Esophagus muscularis mucosa (tissue), 4 donors: ENCODE measurements at regions not wholly inside any gene's neighbourhood (a gene's known extent, or its start where the extent isn't known, plus 50 kb on each side); places are given as distances from the start of the nearest gene placed in this dataset.
A peak's percentile ranks its signal among the peaks of the same experiment; 100 is the strongest.

Experiments
- DNase-seq: peaks from one replicate; pipeline ENCODE4 v3.0.0-alpha.2; 2017; ENCODE audit errors: extremely low spot score
- H3K27ac ChIP-seq, 4 donors: fragments of 200-600 bp; sonication (generic); replicated peaks in 1 of 4; 1 replicate in 3 of 4; 2 replicates in 1 of 4; pipeline ENCODE4 v1.5.1; 2016 to 2019; ENCODE audit warnings: mild to moderate bottlenecking in 1 of 4
- H3K27me3 ChIP-seq, 4 donors: fragments of 200-600 bp; sonication (generic); one replicate each; pipeline versions ENCODE4 v1.5.1 to v1.6.0; 2016 to 2019
- H3K36me3 ChIP-seq, 4 donors: fragments of 200-600 bp; sonication (generic); one replicate each; pipeline ENCODE4 v1.5.1; 2016 to 2019
- H3K4me1 ChIP-seq, 4 donors: fragments of 200-600 bp; sonication (generic); one replicate each; pipeline ENCODE4 v1.5.1; 2016 to 2019
- H3K4me3 ChIP-seq, 4 donors: fragments of 200-600 bp; sonication (generic); 1 replicate in 2 of 4; 2 replicates in 2 of 4; pipeline ENCODE4 v1.5.1; 2016 to 2019; ENCODE audit warnings: mild to moderate bottlenecking in 4 of 4, moderate library complexity in 1 of 4
- H3K9me3 ChIP-seq, 4 donors: fragments of 200-600 bp; sonication (generic); 1 replicate in 3 of 4; 2 replicates in 1 of 4; pipeline ENCODE4 v1.5.1; 2016 to 2019
- EP300 ChIP-seq: sonication (generic); formaldehyde crosslinking; IDR thresholded peaks from one replicate; pipeline ENCODE4 v1.6.1; 2017; ENCODE audit warnings: antibody characterized with exemption
- POLR2A ChIP-seq: fragments of 450-650 bp; IDR thresholded peaks from one replicate; pipeline ENCODE4 v1.6.1; 2017; ENCODE audit warnings: antibody characterized with exemption, moderate library complexity, mild to moderate bottlenecking, low read depth
- POLR2AphosphoS5 ChIP-seq, 2 donors: sonication (generic); formaldehyde crosslinking; IDR thresholded peaks; one replicate each; pipeline ENCODE4 v1.6.1; 2017; ENCODE audit warnings: antibody characterized with exemption in 2 of 2
- WGBS: methylation state at CpG from one replicate; pipeline ENCODE4 v1.1.5; 2018; 5-methylcytosine and 5-hydroxymethylcytosine counted together
- intact Hi-C: fragments of 100-400 bp; cut with DNase I; formaldehyde crosslinking; loops from one replicate; pipeline ENCODE4 v1.15.1; 2023
- TF ChIP-seq, protein P1 (sequence below), 3 experiments: fragments of 200-600 bp in 2 of 3; fragments of 450-650 bp in 1 of 3; sonication (generic) in 2 of 3; IDR thresholded peaks; one replicate each; pipeline ENCODE4 v1.5.1; 2017 to 2019; ENCODE audit warnings: antibody characterized with exemption in 3 of 3, mild to moderate bottlenecking in 2 of 3, moderate library complexity in 1 of 3

DNA sequence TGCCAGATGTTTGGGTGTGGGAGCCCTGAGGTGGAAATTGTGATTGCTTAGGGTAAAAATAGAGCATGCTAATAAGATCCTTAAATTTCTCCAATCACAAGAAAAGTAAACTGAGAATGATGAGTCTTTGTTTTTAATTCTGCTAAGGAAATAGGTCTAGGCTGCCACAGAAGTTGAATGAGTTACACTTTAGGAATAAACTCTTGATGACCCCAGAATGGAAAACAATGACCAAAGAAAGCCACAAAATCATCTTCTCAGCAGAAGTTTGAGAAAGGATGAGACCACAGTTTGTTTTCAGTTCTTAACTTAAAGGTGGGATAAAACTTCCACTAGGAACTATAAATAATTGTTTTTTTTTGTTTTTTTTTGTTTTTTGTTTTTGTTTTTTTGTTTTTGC, 164.6 kb upstream of the BCL6 start:
- intact Hi-C loops = no loop called here
- TF ChIP-seq, protein P1, sequence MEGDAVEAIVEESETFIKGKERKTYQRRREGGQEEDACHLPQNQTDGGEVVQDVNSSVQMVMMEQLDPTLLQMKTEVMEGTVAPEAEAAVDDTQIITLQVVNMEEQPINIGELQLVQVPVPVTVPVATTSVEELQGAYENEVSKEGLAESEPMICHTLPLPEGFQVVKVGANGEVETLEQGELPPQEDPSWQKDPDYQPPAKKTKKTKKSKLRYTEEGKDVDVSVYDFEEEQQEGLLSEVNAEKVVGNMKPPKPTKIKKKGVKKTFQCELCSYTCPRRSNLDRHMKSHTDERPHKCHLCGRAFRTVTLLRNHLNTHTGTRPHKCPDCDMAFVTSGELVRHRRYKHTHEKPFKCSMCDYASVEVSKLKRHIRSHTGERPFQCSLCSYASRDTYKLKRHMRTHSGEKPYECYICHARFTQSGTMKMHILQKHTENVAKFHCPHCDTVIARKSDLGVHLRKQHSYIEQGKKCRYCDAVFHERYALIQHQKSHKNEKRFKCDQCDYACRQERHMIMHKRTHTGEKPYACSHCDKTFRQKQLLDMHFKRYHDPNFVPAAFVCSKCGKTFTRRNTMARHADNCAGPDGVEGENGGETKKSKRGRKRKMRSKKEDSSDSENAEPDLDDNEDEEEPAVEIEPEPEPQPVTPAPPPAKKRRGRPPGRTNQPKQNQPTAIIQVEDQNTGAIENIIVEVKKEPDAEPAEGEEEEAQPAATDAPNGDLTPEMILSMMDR (IDR thresholded peaks at IDR 0.05) = no peak
- TF ChIP-seq POLR2AphosphoS5 (IDR thresholded peaks at IDR 0.05) (no peak), EP300 (no peak), POLR2A (no peak)
- Histone ChIP-seq H3K27ac (peak overlapping the region in 2 of 4 donors; percentile 41 to 77), H3K36me3 (no peaks in the 10 kb centered on the region), H3K4me1 (peaks cover 17 to 66% (median 58%) of the 10 kb centered on the region in 4 donors), H3K9me3 (no peaks in the 10 kb centered on the region), H3K4me3 (no peak overlapping the region), H3K27me3 (no peaks in the 10 kb centered on the region)
- DNase-seq = no peak

DNA sequence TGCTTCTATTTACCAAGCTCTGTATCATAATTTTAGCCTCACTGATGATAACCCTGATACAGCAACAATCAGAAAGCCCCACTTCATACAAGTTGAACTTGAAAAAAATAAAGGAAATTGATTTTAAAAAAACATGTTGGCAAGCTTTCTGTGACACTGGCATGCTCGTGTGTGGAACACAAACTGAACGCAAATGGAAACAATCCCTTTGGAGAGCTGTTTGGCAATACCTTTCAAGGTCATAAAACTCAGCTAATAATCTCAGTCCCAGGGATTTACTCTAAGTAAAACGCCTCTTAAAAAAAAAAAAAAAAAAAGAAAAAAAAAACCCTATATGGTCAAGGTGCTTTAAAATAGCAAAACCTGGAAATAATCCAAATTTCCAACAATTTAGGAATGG, 166.7 kb upstream of the BCL6 start:
- Histone ChIP-seq H3K9me3 (no peaks in the 10 kb centered on the region), H3K4me3 (no peak overlapping the region), H3K27ac (peak overlapping the region; percentile 27 to 77 (median 42)), H3K27me3 (no peaks in the 10 kb centered on the region), H3K36me3 (no peaks in the 10 kb centered on the region), H3K4me1 (peaks cover 25 to 73% (median 62%) of the 10 kb centered on the region in 4 donors)
- intact Hi-C loops = no loop called here
- DNase-seq = no peak
- 40% methylated on average over 3 of the region's 3 CpGs for WGBS
- no peak for TF ChIP-seq POLR2AphosphoS5 (IDR thresholded peaks at IDR 0.05)
- TF ChIP-seq POLR2A = no peak
- TF ChIP-seq, protein P1 (IDR thresholded peaks at IDR 0.05) = no peak
- TF ChIP-seq EP300 = no peak

DNA sequence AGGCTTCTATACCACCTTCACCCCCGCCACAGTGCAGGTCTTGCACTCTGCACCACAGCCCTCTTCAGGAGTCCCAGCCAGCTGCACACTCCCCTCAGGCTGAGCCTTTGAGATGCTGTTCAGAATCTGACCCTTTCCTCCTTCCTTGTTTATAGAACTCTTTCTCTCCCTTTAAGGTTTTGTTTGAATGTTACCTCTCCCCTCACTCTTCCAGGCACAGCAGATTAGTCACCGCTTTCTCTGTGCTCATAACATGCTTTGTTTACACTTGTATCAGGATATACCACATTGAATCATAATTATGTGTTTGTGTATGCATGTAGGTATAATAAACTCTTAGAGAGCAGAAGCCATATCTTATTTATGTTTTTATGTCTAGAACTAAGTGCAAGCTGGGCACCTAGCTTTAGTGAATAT, 168.4 kb upstream of the BCL6 start:
- no peaks in the 10 kb centered on the region for H3K9me3 ChIP-seq
- WGBS = 90% methylated on average over 2 of the region's 2 CpGs
- intact Hi-C loops = no loop called here
- H3K27me3 ChIP-seq = no peaks in the 10 kb centered on the region
- DNase-seq = no peak
- H3K4me3 ChIP-seq = no peak overlapping the region
- peak overlapping the region in 3 of 4 donors; percentile 33 to 77 (median 56) for H3K27ac ChIP-seq
- H3K4me1 ChIP-seq = peaks cover 28 to 86% (median 70%) of the 10 kb centered on the region in 4 donors
- no peak for TF ChIP-seq POLR2AphosphoS5 (IDR thresholded peaks at IDR 0.05)
- TF ChIP-seq, protein P1 (IDR thresholded peaks at IDR 0.05) = no peak
- no peaks in the 10 kb centered on the region for H3K36me3 ChIP-seq

DNA sequence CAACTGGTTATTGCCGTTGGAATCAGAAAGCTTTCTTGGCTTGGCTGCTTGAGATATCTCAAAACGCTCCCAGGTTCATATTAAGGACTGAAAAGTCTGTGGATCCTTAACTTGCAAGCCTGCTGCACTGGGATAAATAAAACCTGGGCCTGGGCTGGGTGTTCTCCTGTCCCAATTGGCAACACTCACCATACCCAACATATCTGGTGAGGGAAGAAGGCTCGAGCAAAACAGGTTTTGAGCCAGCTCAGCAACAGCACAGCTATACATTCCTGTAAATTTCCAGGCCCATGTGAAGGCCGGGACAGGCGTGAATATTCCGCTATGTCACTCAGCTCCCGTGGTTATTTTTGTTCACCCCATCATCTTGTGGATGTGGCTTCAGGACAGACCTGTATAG, 169.0 kb upstream of the BCL6 start:
- H3K27me3 ChIP-seq = no peaks in the 10 kb centered on the region
- TF ChIP-seq, protein P1 (IDR thresholded peaks at IDR 0.05) = no peak
- TF ChIP-seq POLR2AphosphoS5 (IDR thresholded peaks at IDR 0.05) (no peak), POLR2A (no peak), EP300 (no peak)
- intact Hi-C loops = no loop called here
- H3K36me3 ChIP-seq = no peaks in the 10 kb centered on the region
- no peak overlapping the region for H3K4me3 ChIP-seq
- 67% methylated on average over 7 of the region's 7 CpGs for WGBS
- peak overlapping the region; percentile 17 to 77 (median 44) for H3K27ac ChIP-seq
- H3K9me3 ChIP-seq = no peaks in the 10 kb centered on the region
- peaks cover 28 to 86% (median 70%) of the 10 kb centered on the region in 4 donors for H3K4me1 ChIP-seq
- DNase-seq = no peak

DNA sequence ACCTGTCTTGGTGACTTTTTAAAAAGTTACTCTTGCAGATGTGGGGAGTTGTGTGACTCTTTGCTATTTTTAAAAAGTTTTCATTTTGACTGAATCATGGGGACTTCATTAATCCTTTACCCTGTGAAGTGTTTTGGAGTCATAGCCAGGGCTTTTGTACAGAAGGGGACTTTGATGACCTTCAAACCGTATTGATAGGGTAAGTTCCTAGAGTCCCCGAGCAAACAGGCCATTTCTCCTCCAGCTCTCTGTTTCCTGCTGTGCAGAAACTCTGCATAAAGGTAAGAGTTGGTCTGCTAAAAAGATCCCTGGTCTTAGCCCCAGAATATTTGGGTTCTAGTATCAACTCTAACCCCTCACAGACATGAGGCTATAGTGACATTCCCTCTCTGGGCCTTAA, 170.8 kb upstream of the BCL6 start:
- intact Hi-C loops = loop anchor here (5.0 kb wide), 1 partner anchor 61 kb away; no protein-coding TSS in a partner anchor
- Histone ChIP-seq H3K9me3 (no peaks in the 10 kb centered on the region), H3K36me3 (no peaks in the 10 kb centered on the region), H3K4me1 (peaks cover 29 to 76% (median 63%) of the 10 kb centered on the region in 4 donors), H3K4me3 (no peak overlapping the region), H3K27me3 (no peaks in the 10 kb centered on the region), H3K27ac (peak overlapping the region in 2 of 4 donors; percentile 33 to 77)
- 61% methylated on average over 2 of the region's 2 CpGs for WGBS
- TF ChIP-seq POLR2A = no peak
- TF ChIP-seq EP300 = no peak
- TF ChIP-seq, protein P1 (IDR thresholded peaks at IDR 0.05) = no peak
- no peak for TF ChIP-seq POLR2AphosphoS5 (IDR thresholded peaks at IDR 0.05)
- DNase-seq = no peak
